ENCODE measurements at regions not wholly inside any gene's neighbourhood (a gene's known extent, or its start where the extent isn't known, plus 50 kb on each side); places are given as distances from the start of the nearest gene placed in this dataset.
"Not testable (repeated sequence)": the region's sequence is repeated elsewhere in the genome, so short reads cannot be mapped to it uniquely, and the experiment has no call there.

- DNase-seq (ENCODE audit: low spot score): no peak
These were observed 325.6 kb upstream of the MAGI2 start for GRCh38 chr7:79778786-79779770.

GRCh38 chr7:79775911-79776310, 322.4 kb upstream of the MAGI2 start:
- DNase-seq (ENCODE audit: low spot score): no peak

- no peak for DNase-seq (ENCODE audit: low spot score)
These were observed 320.7 kb upstream of the MAGI2 start for GRCh38 chr7:79774150-79774549.

- DNase-seq (ENCODE audit: low spot score): no peak
These were observed 317.5 kb upstream of the MAGI2 start for GRCh38 chr7:79770970-79771369.

GRCh38 chr7:79770063-79770462, 316.6 kb upstream of the MAGI2 start:
- no peak for DNase-seq (ENCODE audit: low spot score)

GRCh38 chr7:79767876-79768560, 314.6 kb upstream of the MAGI2 start:
- DNase-seq (ENCODE audit: low spot score): not testable (repeated sequence)

- not testable (repeated sequence) for DNase-seq (ENCODE audit: low spot score)
These were observed 313.7 kb upstream of the MAGI2 start for GRCh38 chr7:79767192-79767591.

- no peak for DNase-seq (ENCODE audit: low spot score)
These were observed 308.5 kb upstream of the MAGI2 start for GRCh38 chr7:79761876-79762429.

GRCh38 chr7:79750941-79751340, 297.5 kb upstream of the MAGI2 start:
- DNase-seq (ENCODE audit: low spot score): not testable (repeated sequence)

- no peak for DNase-seq (ENCODE audit: low spot score)
These were observed 296.4 kb upstream of the MAGI2 start for GRCh38 chr7:79749856-79750255.

GRCh38 chr7:79741684-79742083, 288.2 kb upstream of the MAGI2 start:
- no peak for DNase-seq (ENCODE audit: low spot score)

GRCh38 chr7:79740076-79740475, 286.6 kb upstream of the MAGI2 start:
- DNase-seq (ENCODE audit: low spot score): no peak

GRCh38 chr7:79739036-79739709, 285.7 kb upstream of the MAGI2 start:
- DNase-seq (ENCODE audit: low spot score): not testable (repeated sequence)

- DNase-seq (ENCODE audit: low spot score): no peak
These were observed 283.0 kb upstream of the MAGI2 start for GRCh38 chr7:79736418-79736817.

GRCh38 chr7:79735012-79735411, 281.5 kb upstream of the MAGI2 start:
- DNase-seq (ENCODE audit: low spot score): no peak

GRCh38 chr7:79734181-79734580, 280.7 kb upstream of the MAGI2 start:
- DNase-seq (ENCODE audit: low spot score): no peak

- no peak for DNase-seq (ENCODE audit: low spot score)
These were observed 279.1 kb upstream of the MAGI2 start for GRCh38 chr7:79732535-79732934.

GRCh38 chr7:79730971-79731370, 277.5 kb upstream of the MAGI2 start:
- DNase-seq (ENCODE audit: low spot score): no peak

- DNase-seq (ENCODE audit: low spot score): no peak
These were observed 270.6 kb upstream of the MAGI2 start for GRCh38 chr7:79723833-79724618.

GRCh38 chr7:79722217-79722616, 268.8 kb upstream of the MAGI2 start:
- DNase-seq (ENCODE audit: low spot score): no peak

GRCh38 chr7:79719216-79719615, 265.7 kb upstream of the MAGI2 start:
- DNase-seq (ENCODE audit: low spot score): no peak
